CD4-positive, alpha-beta memory T cell (primary cell): ENCODE measurements at regions not wholly inside any gene's neighbourhood (a gene's known extent, or its start where the extent isn't known, plus 50 kb on each side); places are given as distances from the start of the nearest gene placed in this dataset.

Source experiments
- CTCF ChIA-PET: fragments of 350-600 bp; sonication (Branson Sonifier 250); formaldehyde crosslinking; loops from one replicate; lab custom pipeline; 2021; ENCODE audit warnings: inconsistent platforms; ENCODE audit not compliant: partially characterized antibody; lab: Charles Lee
- POLR2A ChIA-PET: fragments of 350-600 bp; sonication (Branson Sonifier 250); formaldehyde crosslinking; loops from one replicate; lab custom pipeline; 2021; ENCODE audit not compliant: partially characterized antibody; lab: Charles Lee
- DNase-seq, 5 donors: peaks; one replicate each; pipeline versions ENCODE4 v3.0.0 to v3.0.0-alpha.2; 2020 to 2022; ENCODE audit warnings: mixed read lengths in 1 of 5
- H3K27ac ChIP-seq: one replicate; pipeline ENCODE4 v1.7.0; 2013; ENCODE audit warnings: low read depth, low read length
- H3K27me3 ChIP-seq: 2 replicates; pipeline ENCODE4 v1.7.0; 2013; ENCODE audit warnings: mild to moderate bottlenecking, low read length, moderate library complexity; ENCODE audit not compliant: insufficient read depth
- H3K36me3 ChIP-seq: 2 replicates; pipeline ENCODE4 v1.7.0; 2013; ENCODE audit warnings: mild to moderate bottlenecking, low read length, moderate library complexity; ENCODE audit not compliant: insufficient read depth
- H3K4me1 ChIP-seq: 2 replicates; pipeline ENCODE4 v1.7.0; 2013; ENCODE audit warnings: mild to moderate bottlenecking, low read length, moderate library complexity; ENCODE audit not compliant: insufficient read depth
- H3K4me3 ChIP-seq, 2 donors: one replicate each; pipeline ENCODE4 v1.7.0; 2013; ENCODE audit warnings: low read length in 2 of 2, mild to moderate bottlenecking in 1 of 2
- H3K9me3 ChIP-seq, 2 donors: one replicate each; pipeline ENCODE4 v1.7.0; 2013; ENCODE audit warnings: low read length in 2 of 2, control low read depth in 1 of 2; ENCODE audit not compliant: control insufficient read depth in 1 of 2
- H3K27ac Mint-ChIP-seq, 7 donors: one replicate each; pipeline ENCODE4 v1.8.0; 2020 to 2021; ENCODE audit warnings: mixed read lengths in 7 of 7, mild to moderate bottlenecking in 6 of 7, inconsistent platforms in 3 of 7, moderate library complexity in 3 of 7
- H3K27me3 Mint-ChIP-seq, 2 donors: one replicate each; pipeline ENCODE4 v1.8.0; 2020 to 2021; ENCODE audit warnings: mixed read lengths in 2 of 2
- H3K36me3 Mint-ChIP-seq, 2 donors: one replicate each; pipeline ENCODE4 v1.8.0; 2020 to 2021; ENCODE audit warnings: mixed read lengths in 2 of 2, inconsistent platforms in 1 of 2, mild to moderate bottlenecking in 1 of 2
- H3K4me1 Mint-ChIP-seq, 4 donors: one replicate each; pipeline ENCODE4 v1.8.0; 2020 to 2021; ENCODE audit warnings: mixed read lengths in 4 of 4, mild to moderate bottlenecking in 1 of 4
- H3K4me3 Mint-ChIP-seq, 8 donors: one replicate each; pipeline ENCODE4 v1.8.0; 2020 to 2021; ENCODE audit warnings: mixed read lengths in 8 of 8, mild to moderate bottlenecking in 7 of 8, moderate library complexity in 6 of 8, inconsistent platforms in 3 of 8
- H3K9me3 Mint-ChIP-seq, 8 donors: one replicate each; pipeline ENCODE4 v1.8.0; 2020 to 2021; ENCODE audit warnings: mixed read lengths in 8 of 8, mild to moderate bottlenecking in 5 of 8, inconsistent platforms in 3 of 8, moderate library complexity in 1 of 8
- intact Hi-C: fragments of 100-400 bp; cut with micrococcal nuclease; formaldehyde crosslinking; loops from one replicate; pipeline ENCODE4 v1.15.1; 2023

DNA sequence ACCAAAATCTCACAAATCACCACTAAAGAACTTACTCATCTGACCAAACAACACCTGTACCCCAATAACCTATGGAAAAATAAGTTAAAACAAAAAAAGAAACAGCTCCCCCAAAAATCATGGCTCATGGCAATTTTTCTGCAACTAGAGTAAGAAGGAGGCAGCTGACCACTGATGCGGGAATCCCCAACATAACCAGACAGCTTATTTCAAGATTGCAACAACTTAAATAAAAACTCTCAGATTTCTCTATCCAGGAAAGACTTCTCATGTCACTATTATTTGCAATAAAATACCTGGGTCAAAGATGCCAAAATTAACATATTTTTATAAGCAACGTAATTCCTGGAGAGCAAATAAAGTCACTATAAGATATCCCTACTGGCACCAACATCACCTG lies 128.1 kb upstream of the LY86 start:
- ChIA-PET POLR2A (no interaction called here), CTCF (interaction anchor here (1.5 kb wide), 1 partner anchor 9 kb away, joined by 3 read pairs; no protein-coding TSS in a partner anchor)
- Mint-ChIP-seq H3K4me1 (no peaks in the 10 kb centered on the region), H3K27me3 (peaks cover 11 to 28% of the 10 kb centered on the region in 2 donors), H3K36me3 (no peaks in the 10 kb centered on the region), H3K4me3 (no peak overlapping the region), H3K27ac (no peak overlapping the region), H3K9me3 (peaks cover 0 to 11% (median 2%) of the 10 kb centered on the region in 8 donors)
- Histone ChIP-seq H3K27ac (no peak overlapping the region), H3K4me1 (no peaks in the 10 kb centered on the region), H3K4me3 (no peak overlapping the region), H3K27me3 (no peaks in the 10 kb centered on the region), H3K9me3 (no peaks in the 10 kb centered on the region), H3K36me3 (no peaks in the 10 kb centered on the region)
- intact Hi-C loops = no loop called here
- no peak for DNase-seq

DNA sequence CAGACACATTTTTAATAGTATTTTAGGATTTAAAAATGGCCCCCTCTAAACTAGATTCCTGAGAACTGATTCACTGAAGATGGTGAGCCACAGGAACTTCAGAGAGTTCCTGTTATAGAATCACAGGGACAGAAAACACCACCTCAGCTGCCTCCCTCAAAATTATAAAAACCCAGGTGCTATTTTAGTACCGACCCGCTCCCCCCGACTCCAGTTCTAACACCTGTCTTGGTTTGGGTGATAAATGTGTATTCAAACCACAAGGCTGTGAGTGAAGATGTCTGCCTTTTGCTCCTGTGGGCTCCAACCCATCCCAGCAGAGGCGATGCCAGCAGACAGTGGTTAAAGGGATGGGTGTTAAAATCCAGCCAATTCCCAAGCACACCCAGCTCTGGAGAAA lies 127.4 kb upstream of the LY86 start:
- no peak overlapping the region for H3K27ac ChIP-seq
- ChIA-PET POLR2A (no interaction called here), CTCF (no interaction called here)
- H3K4me3 Mint-ChIP-seq = no peak overlapping the region
- H3K27me3 Mint-ChIP-seq = peaks cover 11 to 28% of the 10 kb centered on the region in 2 donors
- no peaks in the 10 kb centered on the region for H3K4me1 ChIP-seq
- no peak overlapping the region for H3K4me3 ChIP-seq
- DNase-seq = no peak
- peaks cover 0 to 11% (median 2%) of the 10 kb centered on the region in 8 donors for H3K9me3 Mint-ChIP-seq
- no peaks in the 10 kb centered on the region for H3K4me1 Mint-ChIP-seq
- H3K27me3 ChIP-seq = no peaks in the 10 kb centered on the region
- H3K9me3 ChIP-seq = no peaks in the 10 kb centered on the region
- no peaks in the 10 kb centered on the region for H3K36me3 Mint-ChIP-seq
- H3K27ac Mint-ChIP-seq = no peak overlapping the region
- H3K36me3 ChIP-seq = no peaks in the 10 kb centered on the region
- intact Hi-C loops = no loop called here

DNA sequence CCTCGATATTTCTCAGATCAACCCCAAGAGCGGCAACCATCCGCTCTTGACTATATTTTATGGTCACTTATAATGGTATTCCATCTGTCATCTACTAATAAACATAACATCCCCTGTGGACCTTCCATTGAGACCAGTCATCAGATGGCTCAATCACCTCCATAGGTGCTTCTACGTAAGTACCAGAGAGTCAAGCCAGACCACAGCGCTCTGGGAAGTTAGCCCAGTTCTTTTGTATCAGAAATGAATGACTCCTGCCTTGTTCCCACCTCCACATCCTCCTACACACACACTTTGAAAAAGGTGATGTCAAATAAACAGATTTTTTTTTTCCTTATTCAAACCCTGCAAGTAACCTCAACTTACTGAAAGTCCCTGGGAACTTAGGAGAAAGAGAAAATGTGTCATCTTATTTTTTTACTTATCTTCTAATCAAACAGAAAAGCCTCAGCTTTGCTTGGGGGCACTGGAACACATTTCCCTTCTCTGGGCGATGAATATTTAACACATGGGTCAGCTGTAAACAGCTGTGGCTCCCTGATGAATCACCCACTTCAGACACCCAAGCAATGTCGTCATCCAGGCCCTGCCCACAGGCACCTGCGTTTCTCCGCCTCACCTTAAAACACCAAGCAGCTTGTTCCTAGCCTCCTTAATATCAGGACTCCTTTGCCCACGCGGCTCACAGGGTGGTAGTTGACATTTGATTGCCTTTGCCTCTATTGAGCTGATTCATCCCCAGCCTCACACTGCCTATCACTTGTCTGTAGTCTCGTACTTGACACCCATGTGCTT lies 121.4 kb upstream of the LY86 start:
- Mint-ChIP-seq H3K27me3 (peaks cover 6 to 15% of the 10 kb centered on the region in 2 donors), H3K36me3 (peaks cover 0 to 4% of the 10 kb centered on the region in 2 donors), H3K27ac (no peak overlapping the region), H3K4me3 (no peak overlapping the region), H3K9me3 (peaks cover 0 to 19% (median 6%) of the 10 kb centered on the region in 8 donors), H3K4me1 (no peaks in the 10 kb centered on the region)
- DNase-seq = no peak
- Histone ChIP-seq H3K36me3 (no peaks in the 10 kb centered on the region), H3K27ac (no peak overlapping the region), H3K4me3 (no peak overlapping the region), H3K27me3 (no peaks in the 10 kb centered on the region), H3K4me1 (no peaks in the 10 kb centered on the region), H3K9me3 (no peaks in the 10 kb centered on the region)
- POLR2A ChIA-PET = no interaction called here
- intact Hi-C loops = no loop called here
- CTCF ChIA-PET = no interaction called here

- Histone ChIP-seq H3K9me3 (no peaks in the 10 kb centered on the region), H3K36me3 (no peaks in the 10 kb centered on the region), H3K4me3 (no peak overlapping the region), H3K27ac (no peak overlapping the region), H3K4me1 (no peaks in the 10 kb centered on the region), H3K27me3 (no peaks in the 10 kb centered on the region)
- ChIA-PET POLR2A (no interaction called here), CTCF (interaction anchor here (1.0 kb wide), 1 partner anchor 9 kb away, joined by 3 read pairs; no protein-coding TSS in a partner anchor)
- no peak for DNase-seq
- Mint-ChIP-seq H3K27me3 (peaks cover 7 to 9% of the 10 kb centered on the region in 2 donors), H3K9me3 (peaks cover 0 to 16% (median 6%) of the 10 kb centered on the region in 8 donors), H3K4me1 (no peaks in the 10 kb centered on the region), H3K27ac (no peak overlapping the region), H3K36me3 (peaks cover 0 to 4% of the 10 kb centered on the region in 2 donors), H3K4me3 (no peak overlapping the region)
- intact Hi-C loops = no loop called here
Measured at GRCh38 chr6:6469074-6469473, 119.4 kb upstream of the LY86 start.

DNA sequence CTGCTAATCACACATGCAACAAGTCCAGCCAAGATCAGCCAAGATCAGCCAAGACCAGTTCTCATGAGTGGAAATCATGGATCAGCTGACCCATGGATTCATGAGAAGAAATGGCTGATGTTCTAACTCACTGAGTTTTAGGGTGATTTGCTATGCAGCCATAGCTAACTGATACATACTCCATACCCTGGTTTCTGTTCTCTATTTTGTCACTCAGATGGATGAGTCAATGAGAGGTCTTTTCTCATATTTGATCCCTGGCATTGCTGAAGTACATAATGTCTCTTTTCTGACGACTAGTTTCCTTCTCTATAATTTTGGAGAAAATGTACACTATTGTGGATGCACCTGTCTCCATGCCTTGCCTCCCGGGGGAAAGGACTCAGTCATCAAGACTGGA lies 118.4 kb upstream of the LY86 start:
- POLR2A ChIA-PET = no interaction called here
- H3K27me3 Mint-ChIP-seq = peaks cover 7 to 10% of the 10 kb centered on the region in 2 donors
- no peaks in the 10 kb centered on the region for H3K4me1 ChIP-seq

GRCh38 chr6:6471276-6471675 lies 117.2 kb upstream of the LY86 start:
- Mint-ChIP-seq H3K9me3 (peaks cover 0 to 16% (median 7%) of the 10 kb centered on the region in 8 donors), H3K27me3 (peaks cover 7 to 13% of the 10 kb centered on the region in 2 donors), H3K4me1 (no peaks in the 10 kb centered on the region), H3K36me3 (peaks cover 0 to 4% of the 10 kb centered on the region in 2 donors), H3K27ac (no peak overlapping the region), H3K4me3 (no peak overlapping the region)
- H3K27ac ChIP-seq = no peak overlapping the region
- no peak overlapping the region for H3K4me3 ChIP-seq
- H3K4me1 ChIP-seq = no peaks in the 10 kb centered on the region
- intact Hi-C loops = no loop called here
- ChIA-PET POLR2A (no interaction called here), CTCF (no interaction called here)
- DNase-seq = no peak
- no peaks in the 10 kb centered on the region for H3K36me3 ChIP-seq
- H3K9me3 ChIP-seq = no peaks in the 10 kb centered on the region
- H3K27me3 ChIP-seq = no peaks in the 10 kb centered on the region

More for the DNA sequence above, 118.4 kb upstream of the LY86 start:
- Histone ChIP-seq H3K4me3 (no peak overlapping the region), H3K27ac (no peak overlapping the region), H3K27me3 (no peaks in the 10 kb centered on the region), H3K9me3 (no peaks in the 10 kb centered on the region), H3K36me3 (no peaks in the 10 kb centered on the region)
- H3K36me3 Mint-ChIP-seq = peaks cover 0 to 4% of the 10 kb centered on the region in 2 donors
- no peak for DNase-seq
- no peak overlapping the region for H3K27ac Mint-ChIP-seq
- CTCF ChIA-PET = no interaction called here
- H3K4me3 Mint-ChIP-seq = no peak overlapping the region
- H3K9me3 Mint-ChIP-seq = peaks cover 0 to 16% (median 7%) of the 10 kb centered on the region in 8 donors
- H3K4me1 Mint-ChIP-seq = no peaks in the 10 kb centered on the region
- intact Hi-C loops = no loop called here

DNA sequence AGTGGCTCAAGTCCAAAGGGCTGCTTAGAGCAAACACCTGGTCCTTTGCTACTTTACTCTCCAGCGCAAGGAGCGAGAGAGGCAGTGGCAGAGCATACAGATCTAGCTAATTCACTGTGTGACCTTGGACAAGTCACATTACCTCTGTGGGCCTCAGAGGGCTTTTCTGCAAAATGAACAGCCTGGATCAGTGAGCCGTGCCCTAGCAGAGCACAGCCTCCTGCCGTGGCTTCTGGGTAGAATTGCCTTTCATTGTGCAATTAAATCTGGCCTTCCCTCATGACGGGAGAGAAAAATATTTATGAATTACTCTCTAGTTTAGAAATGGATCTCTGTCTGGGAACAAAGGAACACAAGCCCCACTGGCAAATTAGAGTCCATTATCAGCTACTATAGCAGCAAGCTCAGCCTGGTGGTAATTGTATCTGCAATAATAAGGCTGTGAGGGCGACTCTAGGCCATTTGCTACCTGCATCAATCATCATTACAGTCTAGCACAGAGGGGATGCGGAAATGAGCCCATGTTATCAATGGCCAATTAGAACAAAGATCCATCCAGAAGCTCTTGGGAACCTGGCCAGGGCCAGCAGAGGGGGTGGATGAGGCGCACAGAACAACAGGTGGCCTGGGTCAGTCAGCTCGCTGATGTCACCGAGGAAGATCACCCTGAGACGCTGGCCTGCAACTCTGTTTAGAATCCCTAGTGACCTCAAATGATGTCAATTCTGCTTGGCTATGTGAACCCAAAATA lies 114.2 kb upstream of the LY86 start:
- H3K4me1 Mint-ChIP-seq = no peaks in the 10 kb centered on the region
- Histone ChIP-seq H3K9me3 (no peaks in the 10 kb centered on the region), H3K27ac (no peak overlapping the region), H3K4me1 (no peaks in the 10 kb centered on the region), H3K4me3 (no peak overlapping the region), H3K27me3 (no peaks in the 10 kb centered on the region), H3K36me3 (no peaks in the 10 kb centered on the region)
- no peak overlapping the region for H3K27ac Mint-ChIP-seq
- ChIA-PET POLR2A (no interaction called here), CTCF (no interaction called here)
- peaks cover 0 to 14% (median 7%) of the 10 kb centered on the region in 8 donors for H3K9me3 Mint-ChIP-seq
- intact Hi-C loops = no loop called here
- H3K27me3 Mint-ChIP-seq = peaks cover 10 to 19% of the 10 kb centered on the region in 2 donors
- no peak for DNase-seq
- no peak overlapping the region for H3K4me3 Mint-ChIP-seq
- H3K36me3 Mint-ChIP-seq = peaks cover 0 to 4% of the 10 kb centered on the region in 2 donors
